Stimulated activated CD4-positive, alpha-beta T cell treated with anti-CD3 and anti-CD28 coated beads, Interleukin-1b, Interleukin-23, amount 100 ng/mL, for 24 hours (primary cell): ENCODE measurements at regions not wholly inside any gene's neighbourhood (a gene's known extent, or its start where the extent isn't known, plus 50 kb on each side); places are given as distances from the start of the nearest gene placed in this dataset.

ENCODE experiments used
- DNase-seq, 4 experiments: peaks; one replicate each; pipeline ENCODE4 v3.0.0-alpha.2; 2020; ENCODE audit warnings: low read depth in 4 of 4, low spot score in 1 of 4

- no peak for DNase-seq
These were observed 272.5 kb downstream of the GADD45G start for GRCh38 chr9:89877051-89878002.

- DNase-seq, result no peak
These were observed 273.2 kb downstream of the GADD45G start for GRCh38 chr9:89878003-89878411.

- no peak for DNase-seq
These were observed 273.9 kb downstream of the GADD45G start for GRCh38 chr9:89878687-89879086.

GRCh38 chr9:89879276-89879675, 274.5 kb downstream of the GADD45G start:
- DNase-seq, result no peak

GRCh38 chr9:89879701-89880100, 274.9 kb downstream of the GADD45G start:
- no peak for DNase-seq

GRCh38 chr9:89880161-89880560, 275.3 kb downstream of the GADD45G start:
- no peak for DNase-seq

- no peak for DNase-seq
These were observed 275.9 kb downstream of the GADD45G start for GRCh38 chr9:89880721-89881120.

GRCh38 chr9:89881431-89881830, 276.6 kb downstream of the GADD45G start:
- no peak for DNase-seq

GRCh38 chr9:89882930-89883361, 278.1 kb downstream of the GADD45G start:
- no peak for DNase-seq

- no peak for DNase-seq
These were observed 278.9 kb downstream of the GADD45G start for GRCh38 chr9:89883401-89884341.

- no peak for DNase-seq
These were observed 279.7 kb downstream of the GADD45G start for GRCh38 chr9:89884356-89885083.

GRCh38 chr9:89885156-89885555, 280.3 kb downstream of the GADD45G start:
- no peak for DNase-seq

GRCh38 chr9:89886281-89886700, 281.5 kb downstream of the GADD45G start:
- DNase-seq, result no peak

- no peak for DNase-seq
These were observed 282.5 kb downstream of the GADD45G start for GRCh38 chr9:89887286-89887685.

- DNase-seq, result no peak
These were observed 283.4 kb downstream of the GADD45G start for GRCh38 chr9:89888233-89888632.

GRCh38 chr9:89888677-89889076, 283.9 kb downstream of the GADD45G start:
- no peak for DNase-seq

GRCh38 chr9:89889865-89890264, 285.1 kb downstream of the GADD45G start:
- DNase-seq, result no peak

GRCh38 chr9:89890326-89890980, 285.6 kb downstream of the GADD45G start:
- DNase-seq, result no peak

GRCh38 chr9:89891221-89891590, 286.4 kb downstream of the GADD45G start:
- DNase-seq, result no peak

- DNase-seq, result no peak
These were observed 286.9 kb downstream of the GADD45G start for GRCh38 chr9:89891591-89892304.
